HG02938 (cell line): ENCODE measurements at regions not wholly inside any gene's neighbourhood (a gene's known extent, or its start where the extent isn't known, plus 50 kb on each side); places are given as distances from the start of the nearest gene placed in this dataset.

Experiments used
- ATAC-seq: cut with Tn5 transposase; IDR thresholded peaks from one replicate; pipeline ENCODE4 v1.9.1; 2021; ENCODE audit warnings: mild to moderate bottlenecking, moderate library complexity; ENCODE audit not compliant: unreplicated experiment

- ATAC-seq: no peak
Measured at GRCh38 chr2:204042401-204042800, 105.8 kb downstream of the ICOS start.

- peak; percentile 69 for ATAC-seq
Measured at GRCh38 chr2:204046145-204046544, 109.6 kb downstream of the ICOS start.

GRCh38 chr2:204049635-204050034 is 113.1 kb downstream of the ICOS start:
- peak; percentile 85 for ATAC-seq

DNA sequence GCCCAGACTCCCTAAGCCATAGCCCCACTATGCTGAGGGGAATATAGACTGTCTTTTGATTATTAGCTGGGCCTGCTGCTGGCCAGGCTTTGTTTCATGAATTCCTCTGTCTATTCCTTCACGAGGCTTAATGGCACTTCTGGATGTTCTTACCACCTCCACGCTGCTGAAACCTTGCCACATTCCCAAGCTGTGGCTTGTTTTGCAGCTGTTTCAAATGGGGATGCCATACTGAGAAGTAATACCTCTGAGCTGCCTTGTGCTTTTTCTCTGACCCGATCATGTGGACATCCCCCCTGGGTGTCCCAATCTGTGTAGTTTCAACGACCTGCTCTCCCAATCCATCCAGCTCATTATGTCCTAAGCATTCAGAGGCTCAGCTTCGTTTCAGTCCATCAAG is 114.1 kb downstream of the ICOS start:
- ATAC-seq: no peak

- ATAC-seq: no peak
Measured at GRCh38 chr2:204051476-204051875, 114.9 kb downstream of the ICOS start.

DNA sequence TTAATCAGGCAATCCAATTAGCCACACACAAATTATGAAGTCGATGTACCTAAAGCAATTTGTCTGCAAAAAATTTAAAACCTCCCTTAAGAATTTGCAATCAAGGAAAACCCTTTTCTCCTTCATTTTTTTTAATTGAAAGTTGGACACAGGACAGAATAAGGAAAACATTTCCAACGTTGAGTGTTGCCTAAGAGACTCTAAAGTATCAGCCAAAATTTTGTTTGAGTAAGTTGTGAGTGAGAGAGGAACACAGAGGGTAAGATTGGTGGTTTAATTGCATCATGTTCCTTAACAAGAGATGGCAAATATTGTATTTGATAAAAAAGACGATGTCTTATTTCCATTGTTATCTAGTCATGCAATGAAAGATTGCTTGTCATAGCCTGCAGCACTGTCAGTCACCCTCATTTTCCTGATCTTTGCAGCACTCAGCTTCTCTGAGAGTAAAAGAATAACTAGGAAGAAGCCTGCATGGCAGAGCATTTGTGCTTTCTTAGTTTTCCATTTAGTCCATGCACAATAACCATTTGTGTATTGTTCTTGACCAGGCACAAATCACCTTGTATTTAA is 115.5 kb downstream of the ICOS start:
- ATAC-seq: no peak

DNA sequence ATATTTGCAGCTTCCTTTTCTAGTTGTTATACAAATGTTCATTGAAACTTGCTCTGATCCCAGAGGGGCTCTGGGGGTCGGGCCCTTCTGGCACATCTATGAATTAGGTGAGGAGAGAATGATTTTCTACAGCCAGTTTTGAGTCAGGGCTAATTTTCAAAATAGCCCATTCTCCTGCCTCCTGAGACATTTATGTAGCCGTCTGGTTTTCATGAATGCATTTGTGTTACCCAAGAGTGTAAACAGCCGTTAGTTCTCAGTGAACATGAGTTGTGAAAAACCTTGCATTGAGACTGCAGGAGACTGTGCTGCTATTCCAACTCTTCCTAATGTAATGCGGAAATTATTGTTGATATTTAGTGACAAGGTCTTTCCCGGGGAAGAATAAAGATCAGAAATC is 122.5 kb downstream of the ICOS start:
- ATAC-seq: no peak

DNA sequence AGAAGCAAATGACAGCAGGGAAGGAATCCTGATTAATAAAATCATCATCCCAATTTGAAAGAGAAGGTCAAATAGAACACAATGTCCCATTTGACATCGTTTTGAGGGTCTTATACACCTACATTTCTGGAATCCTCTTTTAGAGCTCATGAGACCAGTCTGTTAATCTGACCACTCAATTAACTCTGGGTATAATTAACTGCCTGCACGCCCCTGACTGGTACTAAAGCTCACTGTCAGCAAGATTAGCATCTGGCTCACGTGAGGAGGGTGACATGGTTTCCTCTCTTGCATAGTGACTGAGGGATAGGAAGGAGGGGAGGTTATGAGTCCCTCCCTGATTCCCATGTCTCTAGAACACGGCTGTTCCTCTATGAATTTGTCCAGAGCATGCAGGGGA is 124.3 kb downstream of the ICOS start:
- ATAC-seq: no peak

DNA sequence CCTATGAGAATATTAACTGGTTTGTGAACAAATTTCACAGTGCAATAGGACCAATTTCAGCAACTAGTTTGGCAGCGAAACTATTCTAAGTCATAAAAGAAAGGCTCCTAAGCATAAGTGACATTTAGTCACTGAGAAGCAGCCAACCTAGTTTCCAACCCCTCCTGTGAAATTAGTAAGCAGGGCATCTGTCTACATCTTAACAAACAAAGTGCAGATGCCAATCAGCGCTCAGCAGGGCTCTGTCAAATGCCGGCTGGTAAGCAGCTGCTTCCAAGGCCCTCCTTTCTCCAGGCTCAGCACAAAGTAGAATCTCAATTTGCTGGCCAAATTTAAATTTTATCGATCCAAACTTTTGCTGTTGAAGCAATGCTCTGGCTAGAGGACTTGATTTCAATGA is 124.7 kb downstream of the ICOS start:
- no peak for ATAC-seq

DNA sequence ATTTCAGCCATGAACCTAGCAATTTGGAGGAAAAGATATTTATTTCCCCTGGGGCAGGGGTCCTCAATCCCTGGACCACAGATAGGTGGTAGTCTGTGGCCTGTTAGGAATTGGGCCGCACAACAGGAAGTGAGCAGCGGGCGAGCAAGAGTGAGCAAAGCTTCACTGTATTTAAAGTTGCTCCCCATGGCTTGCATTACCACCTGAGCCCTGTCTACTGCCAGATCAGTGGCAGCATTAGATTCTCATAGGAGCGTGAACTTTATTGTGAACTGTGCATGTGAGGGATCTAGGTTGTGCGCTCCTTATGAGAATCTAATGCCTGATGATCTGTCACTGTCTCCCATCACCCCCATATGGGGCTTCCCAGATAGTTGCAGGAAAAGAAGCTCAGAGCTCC is 127.6 kb downstream of the ICOS start:
- no peak for ATAC-seq

DNA sequence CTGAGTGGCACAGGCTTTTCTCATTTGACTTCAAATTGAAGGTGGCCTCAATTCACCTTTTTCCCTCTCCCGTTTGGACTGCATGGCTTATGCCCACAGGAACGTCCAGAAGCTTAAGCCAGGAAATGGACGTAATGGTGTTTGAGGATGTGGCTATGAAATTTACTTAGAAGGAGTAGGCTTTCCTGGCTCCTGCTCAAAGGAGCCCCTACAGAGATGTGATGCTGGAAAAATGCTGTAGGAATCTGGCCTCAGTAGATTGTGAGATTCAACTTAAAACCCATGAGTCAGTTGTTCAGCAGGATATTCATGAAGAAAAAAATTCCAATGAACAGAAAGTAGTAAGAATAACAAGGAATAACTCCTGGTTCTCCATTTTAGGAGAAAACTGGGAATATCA is 129.0 kb downstream of the ICOS start:
- ATAC-seq: no peak

DNA sequence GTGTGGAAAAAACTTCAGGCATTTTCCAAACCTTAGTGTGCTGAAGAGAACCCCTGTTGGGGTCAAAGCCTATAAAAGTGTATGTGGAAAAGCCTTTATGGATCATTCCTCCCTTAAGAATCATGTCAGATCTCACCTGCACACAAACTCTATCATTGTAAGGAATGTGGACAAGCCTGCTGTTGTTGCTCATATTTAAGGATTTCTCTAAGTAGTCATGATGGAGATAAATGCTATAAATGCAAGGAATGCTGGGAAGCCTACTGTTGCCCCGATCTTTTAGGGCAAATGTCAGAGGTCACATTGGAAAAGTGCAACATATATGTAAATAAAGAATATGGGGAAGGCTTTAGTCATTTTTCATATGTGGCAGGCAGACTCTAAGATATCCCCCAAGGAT is 129.5 kb downstream of the ICOS start:
- ATAC-seq: no peak

GRCh38 chr2:204069804-204070203 is 133.2 kb downstream of the ICOS start:
- ATAC-seq: no peak

- peak; percentile 78 for ATAC-seq
Measured at GRCh38 chr2:204072443-204073324, 136.1 kb downstream of the ICOS start.

GRCh38 chr2:204074456-204074855 is 137.9 kb downstream of the ICOS start:
- ATAC-seq: no peak

- no peak for ATAC-seq
Measured at GRCh38 chr2:204078003-204078698, 141.6 kb downstream of the ICOS start.

DNA sequence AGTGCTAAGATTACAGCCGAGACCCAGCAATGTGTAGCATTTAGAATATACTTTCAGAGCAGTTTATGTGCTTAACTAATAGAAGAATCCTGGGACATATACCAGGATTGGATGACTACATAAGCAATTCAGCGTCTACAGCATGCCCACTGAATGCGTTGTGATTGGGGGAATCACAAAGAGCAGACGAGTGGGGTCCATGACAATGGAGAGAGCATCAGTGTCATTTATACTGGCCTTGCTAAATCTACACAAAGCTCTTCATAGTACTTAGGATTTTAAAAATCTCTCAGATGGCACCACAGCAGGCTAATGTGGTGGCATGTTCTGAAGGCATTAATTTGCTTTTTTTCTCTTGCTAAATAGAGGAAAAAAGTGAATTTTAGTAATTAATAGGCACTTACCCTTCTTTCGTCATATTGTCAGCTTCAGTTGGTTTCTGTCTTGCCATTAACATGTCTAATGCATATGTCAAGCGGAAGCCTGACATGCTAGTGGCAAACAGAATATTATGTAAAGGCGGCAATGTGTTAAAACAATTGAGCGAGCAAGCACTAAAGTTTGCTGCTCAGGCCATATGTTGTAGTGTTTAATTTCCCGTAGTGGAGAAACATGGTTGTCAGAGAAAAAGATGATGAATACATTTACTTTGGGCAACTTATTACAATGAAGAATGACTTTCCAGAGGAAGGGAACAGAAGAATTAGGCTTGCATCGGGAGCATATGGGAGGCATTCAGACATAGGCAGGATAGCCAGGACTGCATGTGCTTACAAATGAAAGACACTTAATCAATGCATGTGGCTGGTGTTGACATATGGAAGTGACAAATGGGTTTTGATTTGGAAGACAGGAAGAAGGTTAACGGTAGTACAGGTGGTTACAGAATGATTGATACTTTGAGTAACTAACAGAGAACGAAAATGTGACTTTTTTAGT is 145.2 kb downstream of the ICOS start:
- ATAC-seq: no peak

GRCh38 chr2:204086167-204086566 is 149.6 kb downstream of the ICOS start:
- ATAC-seq: no peak

DNA sequence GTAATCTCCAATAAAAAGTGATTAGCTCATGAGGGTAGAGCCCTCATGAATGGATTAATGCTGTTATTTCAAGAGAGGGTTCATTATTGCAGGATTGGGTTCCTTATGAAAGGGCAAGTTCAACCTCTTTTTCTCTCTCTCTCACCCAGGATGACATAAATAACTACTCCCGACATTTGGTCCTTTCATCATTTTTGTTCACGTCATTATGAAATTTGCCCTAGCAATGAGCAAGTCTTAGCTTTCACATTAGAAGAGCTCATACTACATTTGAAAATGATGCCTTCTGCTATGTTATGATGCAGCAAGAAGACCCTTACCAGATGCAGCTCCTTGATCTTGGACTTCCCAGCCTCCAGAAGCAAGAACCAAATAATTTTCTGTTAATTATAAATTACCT is 152.5 kb downstream of the ICOS start:
- ATAC-seq: no peak

DNA sequence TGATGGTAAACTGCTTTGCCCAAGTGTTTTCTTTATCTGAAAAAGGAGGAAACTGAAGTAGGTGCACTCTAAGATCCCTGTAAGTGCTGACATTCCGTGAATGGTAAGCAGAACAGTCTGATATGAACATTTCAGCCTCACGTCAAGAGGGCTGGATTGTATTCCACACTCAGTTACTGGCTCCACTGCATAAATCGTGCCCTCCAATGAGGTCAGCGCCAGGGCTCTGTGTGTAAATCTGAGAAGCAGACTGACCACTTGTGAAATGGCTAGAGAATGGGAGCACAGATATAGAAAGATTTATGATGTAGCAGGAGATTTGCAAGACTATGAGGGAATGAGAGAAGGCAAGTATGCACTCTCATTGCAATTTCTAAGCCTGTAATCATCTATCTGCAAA is 153.0 kb downstream of the ICOS start:
- no peak for ATAC-seq

GRCh38 chr2:204090021-204090420 is 153.5 kb downstream of the ICOS start:
- no peak for ATAC-seq
